ENCODE measurements at regions not wholly inside any gene's neighbourhood (a gene's known extent, or its start where the extent isn't known, plus 50 kb on each side); places are given as distances from the start of the nearest gene placed in this dataset.

- no peaks in the 10 kb centered on the region for H3K27me3 ChIP-seq (ENCODE audit: control insufficient read depth in 4 of 4, insufficient read depth in 4 of 4, low read length in 3 of 4)
- WGBS = 73% methylated on average over 5 of the region's 5 CpGs
- no peak for DNase-seq (ENCODE audit: low spot score)
- H3K4me1 ChIP-seq (ENCODE audit: control insufficient read depth in 4 of 4, insufficient read depth in 4 of 4, low read length in 3 of 4) = peaks cover 0 to 2% (median 0%) of the 10 kb centered on the region in 4 donors
- H3K36me3 ChIP-seq (ENCODE audit: control insufficient read depth in 4 of 4, insufficient read depth in 3 of 4, low read depth in 1 of 4, low read length in 3 of 4) = no peaks in the 10 kb centered on the region
- TF ChIP-seq JUND (IDR thresholded peaks at IDR 0.05) = no peak
- no peak for TF ChIP-seq GABPA (IDR thresholded peaks at IDR 0.05 in 1 of 2, conservative IDR thresholded peaks at IDR 0.05 in 1 of 2)
- TF ChIP-seq RXRA (IDR thresholded peaks at IDR 0.05) = no peak
- no peak for TF ChIP-seq TAF1 (conservative IDR thresholded peaks at IDR 0.05)
- TF ChIP-seq FOXA1 (IDR thresholded peaks at IDR 0.05) = no peak
- no peak for TF ChIP-seq RAD21 (IDR thresholded peaks at IDR 0.05)
- H3K27ac ChIP-seq (ENCODE audit: low read depth in 1 of 2, low read length in 2 of 2) = no peak overlapping the region
- H3K9me3 ChIP-seq (ENCODE audit: control insufficient read depth in 4 of 4, low read length in 3 of 4) = no peaks in the 10 kb centered on the region
- H3K4me3 ChIP-seq (ENCODE audit: low read depth in 1 of 3, low read length in 3 of 3) = no peak overlapping the region
- no peak overlapping the region for H3K9ac ChIP-seq (ENCODE audit: low read depth in 1 of 2, low read length in 2 of 2)
Measured at GRCh38 chr13:33367926-33368325, 82.4 kb upstream of the STARD13 start.

- DNase-seq (ENCODE audit: low spot score) = no peak
- no peak overlapping the region for H3K27ac ChIP-seq (ENCODE audit: low read depth in 1 of 2, low read length in 2 of 2)
- H3K4me3 ChIP-seq (ENCODE audit: low read depth in 1 of 3, low read length in 3 of 3) = no peak overlapping the region
- no peaks in the 10 kb centered on the region for H3K9me3 ChIP-seq (ENCODE audit: control insufficient read depth in 4 of 4, low read length in 3 of 4)
- TF ChIP-seq JUND (IDR thresholded peaks at IDR 0.05) = no peak
- TF ChIP-seq ATF3 (IDR thresholded peaks at IDR 0.05) = no peak
- WGBS = 59% methylated on average over 3 of the region's 3 CpGs
- H3K27me3 ChIP-seq (ENCODE audit: control insufficient read depth in 4 of 4, insufficient read depth in 4 of 4, low read length in 3 of 4) = no peaks in the 10 kb centered on the region
- H3K4me1 ChIP-seq (ENCODE audit: control insufficient read depth in 4 of 4, insufficient read depth in 4 of 4, low read length in 3 of 4) = peaks cover 0 to 2% (median 0%) of the 10 kb centered on the region in 4 donors
- no peak overlapping the region for H3K9ac ChIP-seq (ENCODE audit: low read depth in 1 of 2, low read length in 2 of 2)
- H3K36me3 ChIP-seq (ENCODE audit: control insufficient read depth in 4 of 4, insufficient read depth in 3 of 4, low read depth in 1 of 4, low read length in 3 of 4) = no peaks in the 10 kb centered on the region
Measured at GRCh38 chr13:33369073-33369472, 83.5 kb upstream of the STARD13 start.

GRCh38 chr13:33372251-33372919, 86.8 kb upstream of the STARD13 start:
- no peak for DNase-seq (ENCODE audit: low spot score)
- Histone ChIP-seq H3K36me3 (ENCODE audit: control insufficient read depth in 4 of 4, insufficient read depth in 3 of 4, low read depth in 1 of 4, low read length in 3 of 4) (no peaks in the 10 kb centered on the region), H3K4me1 (ENCODE audit: control insufficient read depth in 4 of 4, insufficient read depth in 4 of 4, low read length in 3 of 4) (peaks cover 0 to 2% (median 0%) of the 10 kb centered on the region in 4 donors), H3K27ac (ENCODE audit: low read depth in 1 of 2, low read length in 2 of 2) (no peak overlapping the region), H3K9me3 (ENCODE audit: control insufficient read depth in 4 of 4, low read length in 3 of 4) (no peaks in the 10 kb centered on the region), H3K9ac (ENCODE audit: low read depth in 1 of 2, low read length in 2 of 2) (no peak overlapping the region), H3K27me3 (ENCODE audit: control insufficient read depth in 4 of 4, insufficient read depth in 4 of 4, low read length in 3 of 4) (no peaks in the 10 kb centered on the region), H3K4me3 (ENCODE audit: low read depth in 1 of 3, low read length in 3 of 3) (no peak overlapping the region)
- no peak for TF ChIP-seq FOXA2 (IDR thresholded peaks at IDR 0.05)
- no peak for TF ChIP-seq CTCF (IDR thresholded peaks at IDR 0.05; ENCODE audit: low read depth, low read length, missing input control)
- no peak for TF ChIP-seq FOXA1 (IDR thresholded peaks at IDR 0.05)
- no peak for TF ChIP-seq RXRA (IDR thresholded peaks at IDR 0.05)
- TF ChIP-seq REST (IDR thresholded peaks at IDR 0.05) = no peak
- WGBS = 89% methylated on average over 4 of the region's 4 CpGs
